Ishikawa (cell line): ENCODE measurements at regions not wholly inside any gene's neighbourhood (a gene's known extent, or its start where the extent isn't known, plus 50 kb on each side); places are given as distances from the start of the nearest gene placed in this dataset.

ENCODE experiments used
- CREB1 ChIP-seq: IDR thresholded peaks from 2 replicates; pipeline ENCODE4 v1.6.1; 2012; ENCODE audit warnings: low read depth
- EP300 ChIP-seq: IDR thresholded peaks from 2 replicates; pipeline ENCODE4 v1.6.1; 2012; ENCODE audit warnings: borderline replicate concordance
- FOXM1 ChIP-seq: IDR thresholded peaks from 2 replicates; pipeline ENCODE4 v1.6.1; 2012; ENCODE audit warnings: low read depth, borderline replicate concordance
- MAX ChIP-seq: IDR thresholded peaks from 2 replicates; pipeline ENCODE4 v1.6.1; 2012
- RAD21 ChIP-seq: IDR thresholded peaks from 2 replicates; pipeline ENCODE4 v1.6.1; 2012; ENCODE audit warnings: low read depth
- REST ChIP-seq: IDR thresholded peaks from 2 replicates; pipeline ENCODE4 v1.6.1; 2012; ENCODE audit warnings: low read depth, mild to moderate bottlenecking
- TEAD4 ChIP-seq: IDR thresholded peaks from 2 replicates; pipeline ENCODE4 v1.6.1; 2012

GRCh38 chr20:19882446-19882845 is 124.4 kb downstream of the RIN2 start:
- no peak for TF ChIP-seq CREB1
- no peak for TF ChIP-seq RAD21
- no peak for TF ChIP-seq MAX
- no peak for TF ChIP-seq TEAD4
- no peak for TF ChIP-seq FOXM1
- TF ChIP-seq EP300 = no peak
- no peak for TF ChIP-seq REST
